ENCODE measurements at regions not wholly inside any gene's neighbourhood (a gene's known extent, or its start where the extent isn't known, plus 50 kb on each side); places are given as distances from the start of the nearest gene placed in this dataset.
"Not testable (repeated sequence)": the region's sequence is repeated elsewhere in the genome, so short reads cannot be mapped to it uniquely, and the experiment has no call there.

DNA sequence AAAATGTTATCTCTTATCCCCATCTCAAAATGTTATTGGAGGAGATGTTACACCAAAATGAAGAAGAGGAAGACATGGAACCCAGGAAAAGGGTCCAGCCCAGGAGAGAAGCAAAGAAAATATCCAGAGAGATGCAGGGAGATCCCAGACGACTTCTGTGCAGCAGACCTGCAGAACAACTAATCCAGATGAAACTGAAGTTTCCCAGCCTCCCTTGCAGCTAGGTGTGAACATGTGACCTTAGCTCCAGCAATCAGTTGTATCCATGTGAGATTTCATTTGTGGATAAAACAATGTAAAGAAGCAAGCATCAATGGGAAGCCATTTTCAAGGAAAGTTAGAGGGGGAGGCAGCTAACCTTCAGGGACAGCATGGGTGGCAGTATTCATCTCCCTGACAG, 55.8 kb upstream of the NANOS1 start:
- WGBS, 2 experiments = 86 to 96% methylated on average over 1 of the region's 1 CpG
- H3K4me1 ChIP-seq (ENCODE audit: control insufficient read depth, insufficient read depth, low read length) = no peaks in the 10 kb centered on the region
- H3K4me3 ChIP-seq (ENCODE audit: insufficient read depth, low read depth, low read length) = no peak overlapping the region

DNA sequence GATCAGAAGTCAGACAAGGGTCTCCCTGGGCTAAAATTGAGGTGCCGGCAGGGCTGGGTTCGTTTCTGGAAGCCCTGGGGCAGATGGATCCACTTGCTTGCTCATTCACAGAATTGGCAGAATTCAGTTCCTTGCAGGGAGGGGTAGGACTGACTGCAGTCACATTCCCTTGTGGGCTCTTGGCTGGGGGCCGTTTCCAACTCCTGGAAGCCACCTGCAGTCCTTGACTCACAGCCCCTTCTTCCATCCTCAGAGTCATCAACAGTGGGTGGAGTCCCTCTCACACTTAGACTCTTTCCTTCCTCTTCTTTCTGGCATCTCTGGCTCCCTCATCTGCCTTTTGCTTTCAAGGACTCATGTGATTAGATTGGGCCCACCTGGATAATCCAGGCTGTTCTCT, 54.6 kb upstream of the NANOS1 start:
- 88 to 91% methylated on average over 3 of the region's 3 CpGs for WGBS, 2 experiments

More for the DNA sequence above, 55.8 kb upstream of the NANOS1 start:
- no peaks in the 10 kb centered on the region for H3K9me3 ChIP-seq (ENCODE audit: control insufficient read depth, low read length)
- no peak overlapping the region for H3K27ac ChIP-seq (ENCODE audit: insufficient read depth, low read depth, low read length, poor library complexity, severe bottlenecking)
- no peaks in the 10 kb centered on the region for H3K36me3 ChIP-seq (ENCODE audit: control insufficient read depth, insufficient read depth, low read length)
- H3K27me3 ChIP-seq (ENCODE audit: control insufficient read depth, insufficient read depth, low read length, poor library complexity, severe bottlenecking) = no peaks in the 10 kb centered on the region

DNA sequence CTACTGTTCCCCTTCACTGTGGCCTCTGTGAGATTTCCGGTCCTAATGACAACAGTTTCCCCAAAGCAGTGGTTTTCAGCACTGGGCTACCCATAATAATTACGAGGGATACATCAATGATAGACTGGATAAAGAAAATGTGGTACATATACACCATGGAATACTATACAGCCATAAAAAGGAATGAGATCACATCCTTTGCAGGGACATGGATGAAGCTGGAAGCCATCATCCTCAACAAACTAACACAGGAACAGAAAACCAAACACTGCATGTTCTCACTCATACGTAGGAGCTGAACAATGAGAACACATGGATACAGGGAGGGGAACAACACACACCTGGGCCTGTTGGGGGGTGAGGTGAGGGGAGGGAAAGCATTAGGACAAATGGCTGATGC, 53.3 kb upstream of the NANOS1 start:
- WGBS, 2 experiments = 87 to 91% methylated on average over 2 to 3 of the region's 3 CpGs
- H3K9me3 ChIP-seq (ENCODE audit: control insufficient read depth, low read length); H3K4me3 ChIP-seq (ENCODE audit: insufficient read depth, low read depth, low read length); H3K4me1 ChIP-seq (ENCODE audit: control insufficient read depth, insufficient read depth, low read length); H3K36me3 ChIP-seq (ENCODE audit: control insufficient read depth, insufficient read depth, low read length); H3K27me3 ChIP-seq (ENCODE audit: control insufficient read depth, insufficient read depth, low read length, poor library complexity, severe bottlenecking); H3K27ac ChIP-seq (ENCODE audit: insufficient read depth, low read depth, low read length, poor library complexity, severe bottlenecking): not testable (repeated sequence)

More for the DNA sequence above, 54.6 kb upstream of the NANOS1 start:
- Histone ChIP-seq H3K4me3 (ENCODE audit: insufficient read depth, low read depth, low read length) (no peak overlapping the region), H3K27ac (ENCODE audit: insufficient read depth, low read depth, low read length, poor library complexity, severe bottlenecking) (no peak overlapping the region), H3K4me1 (ENCODE audit: control insufficient read depth, insufficient read depth, low read length) (no peaks in the 10 kb centered on the region), H3K27me3 (ENCODE audit: control insufficient read depth, insufficient read depth, low read length, poor library complexity, severe bottlenecking) (no peaks in the 10 kb centered on the region), H3K9me3 (ENCODE audit: control insufficient read depth, low read length) (no peaks in the 10 kb centered on the region), H3K36me3 (ENCODE audit: control insufficient read depth, insufficient read depth, low read length) (no peaks in the 10 kb centered on the region)

DNA sequence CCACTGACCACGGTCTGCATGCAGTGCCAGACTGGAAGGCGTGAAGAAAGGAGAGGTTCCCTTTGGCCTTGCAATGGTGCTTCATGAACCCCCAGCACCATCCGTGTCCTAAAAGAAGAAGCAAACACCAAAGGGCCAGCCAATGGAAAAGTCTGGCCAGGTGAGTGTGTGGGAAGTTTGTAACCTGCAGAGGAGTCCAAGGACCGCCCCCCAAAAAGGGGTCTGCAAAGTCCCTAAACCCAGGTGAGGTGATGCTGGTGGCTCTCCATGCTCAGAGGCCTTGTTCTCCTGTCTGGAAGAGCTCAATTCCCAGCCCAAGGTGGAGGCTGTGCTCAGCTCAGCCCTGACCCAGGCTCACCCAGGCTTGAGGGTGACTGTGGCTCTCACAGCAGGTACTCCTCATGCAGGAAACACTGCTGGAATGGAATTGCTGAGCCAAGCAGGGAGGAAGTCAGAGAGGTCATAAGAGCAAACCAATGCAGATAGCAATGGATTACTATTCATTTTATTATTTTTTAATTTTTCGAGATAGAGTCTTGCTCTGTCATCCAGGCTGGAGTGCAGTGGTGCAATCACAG, 52.4 kb upstream of the NANOS1 start:
- Histone ChIP-seq H3K9me3 (ENCODE audit: control insufficient read depth, low read length) (no peaks in the 10 kb centered on the region), H3K27ac (ENCODE audit: insufficient read depth, low read depth, low read length, poor library complexity, severe bottlenecking) (no peak overlapping the region), H3K36me3 (ENCODE audit: control insufficient read depth, insufficient read depth, low read length) (no peaks in the 10 kb centered on the region), H3K4me1 (ENCODE audit: control insufficient read depth, insufficient read depth, low read length) (peaks cover 4% of the 10 kb centered on the region), H3K4me3 (ENCODE audit: insufficient read depth, low read depth, low read length) (no peak overlapping the region), H3K27me3 (ENCODE audit: control insufficient read depth, insufficient read depth, low read length, poor library complexity, severe bottlenecking) (no peaks in the 10 kb centered on the region)
- WGBS, 2 experiments = 95 to 100% methylated on average over 5 of the region's 5 CpGs

DNA sequence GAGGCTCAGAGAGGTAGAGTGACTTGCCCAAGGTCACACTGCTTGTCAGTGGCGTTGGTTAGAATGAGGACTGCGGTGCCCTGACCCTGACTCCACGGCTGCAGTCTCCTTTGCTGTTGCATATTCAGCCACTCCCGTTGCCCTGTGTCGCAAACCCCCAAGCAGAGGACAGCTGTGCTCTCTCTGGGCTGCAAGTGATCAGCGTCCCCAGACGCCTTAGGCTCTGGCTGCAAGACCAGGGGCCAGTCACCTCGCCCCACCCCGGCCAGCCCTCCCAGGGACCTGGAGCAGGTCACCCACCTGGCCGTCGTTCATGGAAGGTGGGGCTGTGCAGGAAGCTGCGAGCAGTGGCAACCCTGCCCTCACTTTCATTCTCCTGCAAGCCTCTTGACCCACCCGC, 51.7 kb upstream of the NANOS1 start:
- 88 to 94% methylated on average over 13 of the region's 13 CpGs for whole genome bisulfite sequencing, 2 experiments

DNA sequence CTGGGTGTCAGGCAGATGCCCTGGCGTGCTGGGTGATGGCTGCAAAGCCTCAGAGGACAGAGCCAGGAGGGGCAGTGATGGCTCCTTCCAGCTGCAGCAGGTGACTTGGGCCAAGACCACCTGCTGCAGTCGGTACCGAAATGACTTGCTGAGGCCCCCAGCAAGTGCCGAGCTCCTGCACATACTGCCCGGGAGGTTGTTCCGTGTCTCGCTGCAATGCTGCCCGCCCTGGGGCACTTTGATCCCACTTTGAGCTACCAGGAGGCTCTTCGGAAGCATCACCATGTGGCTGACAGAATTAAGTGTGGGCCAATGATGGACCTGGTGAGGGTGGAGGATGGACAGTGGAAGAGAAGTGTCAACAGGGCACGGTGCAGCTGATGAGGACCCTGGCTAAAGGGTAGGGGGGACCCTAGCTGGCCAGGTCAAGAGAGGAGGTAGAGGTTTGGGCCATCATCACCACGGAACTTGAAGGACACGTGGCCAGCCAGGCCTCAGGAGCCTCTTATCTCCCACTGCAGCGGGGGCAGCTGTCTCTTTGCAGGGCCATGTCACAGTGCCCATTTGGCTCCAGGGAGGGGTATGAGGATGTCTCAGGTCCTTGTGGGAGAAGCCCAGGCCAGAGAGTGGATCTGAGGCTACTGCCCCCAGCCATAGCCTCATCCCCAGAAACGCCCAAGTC, 51.1 kb upstream of the NANOS1 start:
- Histone ChIP-seq H3K27ac (ENCODE audit: insufficient read depth, low read depth, low read length, poor library complexity, severe bottlenecking) (no peak overlapping the region), H3K4me1 (ENCODE audit: control insufficient read depth, insufficient read depth, low read length) (peaks cover 4% of the 10 kb centered on the region), H3K9me3 (ENCODE audit: control insufficient read depth, low read length) (no peaks in the 10 kb centered on the region), H3K27me3 (ENCODE audit: control insufficient read depth, insufficient read depth, low read length, poor library complexity, severe bottlenecking) (no peaks in the 10 kb centered on the region), H3K36me3 (ENCODE audit: control insufficient read depth, insufficient read depth, low read length) (no peaks in the 10 kb centered on the region), H3K4me3 (ENCODE audit: insufficient read depth, low read depth, low read length) (no peak overlapping the region)
- 93 to 96% methylated on average over 14 of the region's 14 CpGs for WGBS, 2 experiments

More for the DNA sequence above, 51.7 kb upstream of the NANOS1 start:
- H3K4me3 ChIP-seq (ENCODE audit: insufficient read depth, low read depth, low read length) = no peak overlapping the region
- H3K36me3 ChIP-seq (ENCODE audit: control insufficient read depth, insufficient read depth, low read length) = no peaks in the 10 kb centered on the region
- no peaks in the 10 kb centered on the region for H3K9me3 ChIP-seq (ENCODE audit: control insufficient read depth, low read length)
- no peak overlapping the region for H3K27ac ChIP-seq (ENCODE audit: insufficient read depth, low read depth, low read length, poor library complexity, severe bottlenecking)
- H3K27me3 ChIP-seq (ENCODE audit: control insufficient read depth, insufficient read depth, low read length, poor library complexity, severe bottlenecking) = no peaks in the 10 kb centered on the region
- H3K4me1 ChIP-seq (ENCODE audit: control insufficient read depth, insufficient read depth, low read length) = peaks cover 4% of the 10 kb centered on the region

DNA sequence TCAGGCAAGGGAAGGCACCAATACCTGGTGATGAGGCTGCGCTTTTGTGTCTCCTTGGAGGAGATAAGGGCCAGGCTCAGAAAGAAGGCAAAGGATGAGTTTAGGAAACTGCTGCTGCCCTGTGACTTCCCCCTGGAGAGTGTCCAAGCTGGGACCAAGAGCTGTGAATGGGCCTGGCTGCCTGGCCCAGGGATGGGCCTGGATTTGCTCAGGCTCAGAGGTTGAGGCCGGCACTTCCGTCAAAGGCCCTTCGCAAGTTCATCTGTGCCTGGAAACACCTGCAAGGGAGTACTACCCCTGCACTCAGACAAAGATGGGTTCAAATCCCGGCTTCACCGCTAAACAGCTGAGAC, 50.5 kb upstream of the NANOS1 start:
- Histone ChIP-seq H3K4me1 (ENCODE audit: control insufficient read depth, insufficient read depth, low read length) (peaks cover 4% of the 10 kb centered on the region), H3K4me3 (ENCODE audit: insufficient read depth, low read depth, low read length) (no peak overlapping the region), H3K36me3 (ENCODE audit: control insufficient read depth, insufficient read depth, low read length) (no peaks in the 10 kb centered on the region), H3K27me3 (ENCODE audit: control insufficient read depth, insufficient read depth, low read length, poor library complexity, severe bottlenecking) (no peaks in the 10 kb centered on the region), H3K9me3 (ENCODE audit: control insufficient read depth, low read length) (no peaks in the 10 kb centered on the region), H3K27ac (ENCODE audit: insufficient read depth, low read depth, low read length, poor library complexity, severe bottlenecking) (no peak overlapping the region)
- 93 to 94% methylated on average over 6 of the region's 6 CpGs for WGBS, 2 experiments

DNA sequence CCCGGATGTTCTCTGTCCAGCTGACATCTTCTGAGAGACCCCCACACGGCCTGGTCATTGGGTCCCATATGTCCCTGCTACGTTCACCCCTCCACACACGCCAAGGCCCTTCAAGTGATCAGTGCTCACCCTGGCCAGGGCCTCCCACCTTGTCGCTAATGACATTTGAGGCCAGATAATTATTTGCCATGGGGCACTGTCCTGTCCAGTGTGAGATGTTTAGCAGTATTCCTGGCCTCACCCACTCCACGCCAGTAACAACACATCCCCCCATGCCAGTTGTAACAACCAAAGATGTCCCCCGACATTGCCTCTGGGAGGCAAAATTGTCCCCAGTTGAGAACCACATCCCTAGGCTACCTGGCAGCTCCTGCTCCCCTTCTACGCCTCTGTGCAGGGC, 49.9 kb upstream of the NANOS1 start:
- no peak overlapping the region for H3K4me3 ChIP-seq (ENCODE audit: insufficient read depth, low read depth, low read length)
- no peaks in the 10 kb centered on the region for H3K9me3 ChIP-seq (ENCODE audit: control insufficient read depth, low read length)
- H3K27ac ChIP-seq (ENCODE audit: insufficient read depth, low read depth, low read length, poor library complexity, severe bottlenecking) = no peak overlapping the region
- peaks cover 4% of the 10 kb centered on the region for H3K4me1 ChIP-seq (ENCODE audit: control insufficient read depth, insufficient read depth, low read length)
- H3K36me3 ChIP-seq (ENCODE audit: control insufficient read depth, insufficient read depth, low read length) = no peaks in the 10 kb centered on the region
- WGBS, 2 experiments = 91 to 95% methylated on average over 8 of the region's 8 CpGs
- H3K27me3 ChIP-seq (ENCODE audit: control insufficient read depth, insufficient read depth, low read length, poor library complexity, severe bottlenecking) = no peaks in the 10 kb centered on the region
